Mesenchymal stem cell (in vitro differentiated cells and primary cell): ENCODE measurements at regions not wholly inside any gene's neighbourhood (a gene's known extent, or its start where the extent isn't known, plus 50 kb on each side); places are given as distances from the start of the nearest gene placed in this dataset.

ENCODE experiments used
- DNase-seq: peaks from one replicate; pipeline ENCODE4 v3.0.0-alpha.2; 2013
- H2AFZ ChIP-seq: one replicate; pipeline ENCODE4 v1.6.1; 2013; ENCODE audit warnings: low read depth, mild to moderate bottlenecking, control low read depth, inconsistent platforms, low read length, moderate library complexity
- H2AK5ac ChIP-seq: 2 replicates; pipeline ENCODE4 v1.6.1; 2013; ENCODE audit warnings: low read length, moderate library complexity, mild to moderate bottlenecking, inconsistent platforms; ENCODE audit not compliant: severe bottlenecking
- H2BK120ac ChIP-seq: one replicate; pipeline ENCODE4 v1.6.1; 2013; ENCODE audit warnings: low read depth, mild to moderate bottlenecking, inconsistent platforms, low read length, moderate library complexity
- H2BK12ac ChIP-seq, 2 experiments: one replicate each; pipeline ENCODE4 v1.6.1; 2013; ENCODE audit warnings: inconsistent platforms in 2 of 2, low read length in 2 of 2, mild to moderate bottlenecking in 2 of 2, moderate library complexity in 2 of 2, control low read depth in 1 of 2
- H2BK15ac ChIP-seq: one replicate; pipeline ENCODE4 v1.6.1; 2013; ENCODE audit warnings: mild to moderate bottlenecking, low read depth, inconsistent platforms; ENCODE audit not compliant: poor library complexity, severe bottlenecking
- H2BK5ac ChIP-seq: 2 replicates; pipeline ENCODE4 v1.6.1; 2013; ENCODE audit warnings: low read depth, mild to moderate bottlenecking, low read length, control low read depth, inconsistent platforms; ENCODE audit not compliant: poor library complexity, severe bottlenecking
- H3K14ac ChIP-seq, 2 experiments: one replicate each; pipeline ENCODE4 v1.6.1; 2013; ENCODE audit warnings: inconsistent platforms in 2 of 2, low read length in 2 of 2, control low read depth in 1 of 2, mild to moderate bottlenecking in 1 of 2, moderate library complexity in 1 of 2
- H3K18ac ChIP-seq, 2 experiments: one replicate each; pipeline ENCODE4 v1.6.1; 2013; ENCODE audit warnings: inconsistent platforms in 2 of 2, low read length in 2 of 2, control low read depth in 1 of 2, low read depth in 1 of 2, mild to moderate bottlenecking in 1 of 2
- H3K23ac ChIP-seq, 2 experiments: one replicate each; pipeline ENCODE4 v1.6.1; 2013; ENCODE audit warnings: inconsistent platforms in 2 of 2, low read length in 2 of 2, mild to moderate bottlenecking in 2 of 2, moderate library complexity in 2 of 2, control low read depth in 1 of 2
- H3K27ac ChIP-seq: 2 replicates; pipeline ENCODE4 v1.5.1; 2013; ENCODE audit warnings: mild to moderate bottlenecking, moderate library complexity, low read length, control low read depth, inconsistent platforms; ENCODE audit not compliant: poor library complexity, severe bottlenecking
- H3K27me3 ChIP-seq, 2 experiments: 2 replicates each; pipeline versions ENCODE4 v1.6.1 to v1.7.0; 2013; ENCODE audit warnings: low read length in 2 of 2, mild to moderate bottlenecking in 2 of 2, moderate library complexity in 2 of 2, control low read depth in 1 of 2, inconsistent platforms in 1 of 2; ENCODE audit not compliant: control insufficient read depth in 1 of 2, insufficient read depth in 1 of 2
- H3K36me3 ChIP-seq, 2 experiments: 2 replicates each; pipeline versions ENCODE4 v1.6.1 to v1.7.0; 2013; ENCODE audit warnings: low read length in 2 of 2, control low read depth in 1 of 2, inconsistent platforms in 1 of 2, low read depth in 1 of 2, mild to moderate bottlenecking in 1 of 2; ENCODE audit not compliant: insufficient read depth in 2 of 2, control insufficient read depth in 1 of 2
- H3K4ac ChIP-seq, 2 experiments: one replicate each; pipeline ENCODE4 v1.6.1; 2013; ENCODE audit warnings: inconsistent platforms in 2 of 2, low read length in 2 of 2, mild to moderate bottlenecking in 2 of 2, moderate library complexity in 2 of 2, control low read depth in 1 of 2, low read depth in 1 of 2
- H3K4me1 ChIP-seq: 2 replicates; pipeline ENCODE4 v1.6.1; 2013; ENCODE audit warnings: low read depth, low read length, control low read depth; ENCODE audit not compliant: control insufficient read depth, insufficient read depth
- H3K4me2 ChIP-seq: 2 replicates; pipeline ENCODE4 v1.6.1; 2013; ENCODE audit warnings: low read length, mild to moderate bottlenecking, inconsistent platforms; ENCODE audit not compliant: poor library complexity, severe bottlenecking
- H3K4me3 ChIP-seq, 2 experiments: 2 replicates each; pipeline versions ENCODE4 v1.5.1 to v1.7.0; 2013; ENCODE audit warnings: low read length in 2 of 2, mild to moderate bottlenecking in 2 of 2, control low read depth in 1 of 2, low read depth in 1 of 2; ENCODE audit not compliant: insufficient read depth in 1 of 2
- H3K79me1 ChIP-seq: replicated peaks from 2 replicates; pipeline ENCODE4 v1.6.1; 2013; ENCODE audit warnings: mild to moderate bottlenecking, control low read depth, low read length, inconsistent platforms; ENCODE audit not compliant: poor library complexity, severe bottlenecking
- H3K9ac ChIP-seq: 2 replicates; pipeline ENCODE4 v1.7.0; 2013; ENCODE audit warnings: mild to moderate bottlenecking, low read length, moderate library complexity
- H3K9me3 ChIP-seq: 2 replicates; pipeline ENCODE4 v1.7.0; 2013; ENCODE audit warnings: mild to moderate bottlenecking, low read length; ENCODE audit not compliant: control insufficient read depth
- H4K8ac ChIP-seq: one replicate; pipeline ENCODE4 v1.6.1; 2013; ENCODE audit warnings: inconsistent platforms, mild to moderate bottlenecking, low read length, moderate library complexity
- H4K91ac ChIP-seq: one replicate; pipeline ENCODE4 v1.6.1; 2013; ENCODE audit warnings: mild to moderate bottlenecking, low read length, inconsistent platforms
- WGBS: methylation state at CpG from one replicate; pipeline ENCODE4 v1.1.7; 2013; ENCODE audit warnings: mixed read lengths; 5-methylcytosine and 5-hydroxymethylcytosine counted together

- no peak overlapping the region for H3K14ac ChIP-seq
- H2BK12ac ChIP-seq: no peak overlapping the region
- H3K79me1 ChIP-seq: no peaks in the 10 kb centered on the region
- 64% methylated on average over 1 of the region's 1 CpG for WGBS
- no peaks in the 10 kb centered on the region for H3K36me3 ChIP-seq
- H3K4ac ChIP-seq: no peak overlapping the region
- H3K27me3 ChIP-seq: no peaks in the 10 kb centered on the region
- no peak overlapping the region for H2BK15ac ChIP-seq
- no peak overlapping the region for H3K27ac ChIP-seq
- no peak overlapping the region for H3K9ac ChIP-seq
- no peak for DNase-seq
- H2AK5ac ChIP-seq: no peak overlapping the region
- no peak overlapping the region for H2BK120ac ChIP-seq
- no peak overlapping the region for H3K4me2 ChIP-seq
- H3K23ac ChIP-seq: no peak overlapping the region
- peaks cover 10% of the 10 kb centered on the region for H3K9me3 ChIP-seq
- no peaks in the 10 kb centered on the region for H3K4me1 ChIP-seq
- no peak overlapping the region for H3K18ac ChIP-seq
- no peak overlapping the region for H2BK5ac ChIP-seq
- H4K8ac ChIP-seq: no peak overlapping the region
- H3K4me3 ChIP-seq: no peak overlapping the region
- H4K91ac ChIP-seq: no peak overlapping the region
- H2AFZ ChIP-seq: no peak overlapping the region
Measured at GRCh38 chr14:98721061-98721460, 550.9 kb downstream of the BCL11B start.

DNA sequence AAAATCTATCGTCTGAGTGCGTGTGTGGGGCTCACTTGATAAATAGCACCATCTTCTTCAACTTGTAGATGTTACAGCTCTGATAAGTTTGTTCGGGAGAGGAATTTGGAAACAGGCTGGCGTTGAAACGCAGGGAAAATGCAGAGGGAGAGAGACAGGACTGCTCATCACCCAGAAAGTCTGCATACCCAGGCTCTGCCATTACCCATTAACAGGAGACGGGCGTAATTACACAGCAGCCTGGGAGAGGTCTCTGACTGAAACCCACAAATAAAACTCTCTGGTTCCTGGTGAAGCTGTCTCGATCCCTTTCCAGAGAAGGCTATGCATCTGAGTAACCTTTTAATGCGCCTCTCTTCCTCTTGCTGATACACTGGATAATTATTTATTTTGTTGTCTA is 547.3 kb downstream of the BCL11B start:
- H3K27ac ChIP-seq: no peak overlapping the region
- H3K18ac ChIP-seq: no peak overlapping the region
- no peak overlapping the region for H3K23ac ChIP-seq
- H2AK5ac ChIP-seq: no peak overlapping the region
- H4K91ac ChIP-seq: no peak overlapping the region
- H2BK12ac ChIP-seq: no peak overlapping the region
- no peak overlapping the region for H2BK5ac ChIP-seq
- no peak overlapping the region for H3K4me2 ChIP-seq
- no peak overlapping the region for H3K4me3 ChIP-seq
- H3K9ac ChIP-seq: no peak overlapping the region
- no peaks in the 10 kb centered on the region for H3K79me1 ChIP-seq
- H3K36me3 ChIP-seq: no peaks in the 10 kb centered on the region
- H2BK120ac ChIP-seq: no peak overlapping the region
- H3K4me1 ChIP-seq: no peaks in the 10 kb centered on the region
- no peak overlapping the region for H2BK15ac ChIP-seq
- no peaks in the 10 kb centered on the region for H3K27me3 ChIP-seq
- no peak overlapping the region for H2AFZ ChIP-seq
- H3K4ac ChIP-seq: no peak overlapping the region
- 21% methylated on average over 5 of the region's 9 CpGs for WGBS
- H3K9me3 ChIP-seq: peaks cover 8% of the 10 kb centered on the region
- no peak overlapping the region for H3K14ac ChIP-seq
- no peak overlapping the region for H4K8ac ChIP-seq
- DNase-seq: no peak

DNA sequence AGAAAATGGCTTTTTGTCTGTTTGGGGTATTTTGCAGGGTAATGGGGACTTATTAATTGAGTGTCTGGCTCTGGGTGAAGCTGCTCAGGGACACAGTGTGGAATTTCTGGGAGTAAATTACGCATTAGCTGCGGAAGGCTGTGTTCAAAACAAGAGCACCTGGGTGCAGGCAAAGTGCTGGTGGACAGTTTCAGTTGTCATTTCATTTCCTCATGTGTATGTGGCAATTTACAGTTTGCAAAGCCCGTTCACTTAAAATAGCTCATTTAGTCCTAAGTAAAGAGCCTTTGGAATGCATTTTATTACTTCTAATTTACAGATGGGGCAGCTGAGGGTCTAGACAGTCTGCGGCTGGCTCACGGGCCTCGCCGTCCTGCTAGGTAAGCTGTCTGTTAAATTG is 546.8 kb downstream of the BCL11B start:
- H2BK120ac ChIP-seq: no peak overlapping the region
- no peaks in the 10 kb centered on the region for H3K79me1 ChIP-seq
- H3K36me3 ChIP-seq: no peaks in the 10 kb centered on the region
- no peak for DNase-seq
- no peak overlapping the region for H4K91ac ChIP-seq
- H3K4ac ChIP-seq: no peak overlapping the region
- no peak overlapping the region for H3K4me3 ChIP-seq
- H2AK5ac ChIP-seq: no peak overlapping the region
- H3K18ac ChIP-seq: no peak overlapping the region
- H2AFZ ChIP-seq: no peak overlapping the region
- no peak overlapping the region for H4K8ac ChIP-seq
- no peak overlapping the region for H2BK5ac ChIP-seq
- no peak overlapping the region for H3K9ac ChIP-seq
- H3K14ac ChIP-seq: no peak overlapping the region
- H3K27me3 ChIP-seq: no peaks in the 10 kb centered on the region
- H3K27ac ChIP-seq: no peak overlapping the region
- WGBS: 25% methylated on average over 6 of the region's 7 CpGs
- H3K23ac ChIP-seq: no peak overlapping the region
- peaks cover 8% of the 10 kb centered on the region for H3K9me3 ChIP-seq
- H2BK15ac ChIP-seq: no peak overlapping the region
- H3K4me2 ChIP-seq: no peak overlapping the region
- H3K4me1 ChIP-seq: no peaks in the 10 kb centered on the region
- no peak overlapping the region for H2BK12ac ChIP-seq

GRCh38 chr14:98725676-98726075 is 546.3 kb downstream of the BCL11B start:
- H2BK12ac ChIP-seq: no peak overlapping the region
- DNase-seq: no peak
- H3K9me3 ChIP-seq: peaks cover 8% of the 10 kb centered on the region
- H3K27ac ChIP-seq: no peak overlapping the region
- no peak overlapping the region for H3K23ac ChIP-seq
- H3K18ac ChIP-seq: no peak overlapping the region
- H4K8ac ChIP-seq: no peak overlapping the region
- no peak overlapping the region for H2BK5ac ChIP-seq
- H4K91ac ChIP-seq: no peak overlapping the region
- no peaks in the 10 kb centered on the region for H3K36me3 ChIP-seq
- no peaks in the 10 kb centered on the region for H3K4me1 ChIP-seq
- H3K79me1 ChIP-seq: no peaks in the 10 kb centered on the region
- no peaks in the 10 kb centered on the region for H3K27me3 ChIP-seq
- no peak overlapping the region for H2BK120ac ChIP-seq
- no peak overlapping the region for H2BK15ac ChIP-seq
- H2AK5ac ChIP-seq: no peak overlapping the region
- no peak overlapping the region for H3K4me3 ChIP-seq
- no peak overlapping the region for H3K14ac ChIP-seq
- H3K9ac ChIP-seq: no peak overlapping the region
- no peak overlapping the region for H2AFZ ChIP-seq
- WGBS: 74% methylated on average over 9 of the region's 9 CpGs
- no peak overlapping the region for H3K4ac ChIP-seq
- H3K4me2 ChIP-seq: no peak overlapping the region
